Psoas muscle (tissue), 7 donors: ENCODE measurements at regions not wholly inside any gene's neighbourhood (a gene's known extent, or its start where the extent isn't known, plus 50 kb on each side); places are given as distances from the start of the nearest gene placed in this dataset.

Source experiments
- ATAC-seq, 4 donors: fragments of 200-7000 bp; cut with Tn5 transposase; one replicate each; pipeline ENCODE4 v1.9.1; 2020; ENCODE audit warnings: moderate library complexity in 3 of 4, mild to moderate bottlenecking in 2 of 4
- DNase-seq, 2 donors: peaks; one replicate each; pipeline ENCODE4 v3.0.0-alpha.2; 2020
- H3K27ac ChIP-seq: fragments of 200-600 bp; one replicate; pipeline ENCODE4 v1.8.0; 2022
- H3K27me3 ChIP-seq, 3 donors: fragments of 200-600 bp in 1 of 3; one replicate each; pipeline versions ENCODE4 v1.6.1 to v1.8.0; 2013 to 2022; ENCODE audit warnings: low read length in 2 of 3, mild to moderate bottlenecking in 2 of 3, moderate library complexity in 1 of 3; ENCODE audit not compliant: insufficient read depth in 3 of 3
- H3K36me3 ChIP-seq, 2 donors: fragments of 200-600 bp in 1 of 2; one replicate each; pipeline versions ENCODE4 v1.6.1 to v1.8.0; 2013 to 2022; ENCODE audit warnings: low read depth in 1 of 2, mild to moderate bottlenecking in 1 of 2, moderate library complexity in 1 of 2; ENCODE audit not compliant: insufficient read depth in 1 of 2
- H3K4me1 ChIP-seq: fragments of 200-600 bp; one replicate; pipeline ENCODE4 v1.8.0; 2022
- H3K4me3 ChIP-seq: fragments of 200-600 bp; one replicate; pipeline ENCODE4 v1.8.0; 2022; ENCODE audit warnings: mild to moderate bottlenecking
- H3K9me3 ChIP-seq: fragments of 200-600 bp; one replicate; pipeline ENCODE4 v1.8.0; 2022
- WGBS, 3 donors: extraction: QIAGEN DNeasy Blood & Tissue Kit; methylation state at CpG; one replicate each; pipeline versions ENCODE4 v1.1.6 to v1.1.7; 2013; 5-methylcytosine and 5-hydroxymethylcytosine counted together
- intact Hi-C, 2 donors: fragments of 100-400 bp; cut with DNase I; formaldehyde crosslinking; loops; one replicate each; pipeline versions ENCODE4 v1.11.0 to v1.14.2; 2022
- TF ChIP-seq, protein P1 (sequence below): fragments of 200-600 bp; IDR thresholded peaks from one replicate; pipeline ENCODE4 v1.8.0; 2022; ENCODE audit warnings: antibody characterized with exemption
- donor health status: healthy with polysubstance abuse.
- donor health status: DM: no; HTN: no; CAD: no; lungs with moderate emphysema.
- donor health status: Bipolar disorder and iron deficiency.
- donor health status: healthy.
- donor health status: DM: yes; HTN: yes; CAD: no.
- donor health status: DM: no; HTN: no; CAD: no.
- donor health status: DM: yes; HTN: yes; CAD: no.

DNA sequence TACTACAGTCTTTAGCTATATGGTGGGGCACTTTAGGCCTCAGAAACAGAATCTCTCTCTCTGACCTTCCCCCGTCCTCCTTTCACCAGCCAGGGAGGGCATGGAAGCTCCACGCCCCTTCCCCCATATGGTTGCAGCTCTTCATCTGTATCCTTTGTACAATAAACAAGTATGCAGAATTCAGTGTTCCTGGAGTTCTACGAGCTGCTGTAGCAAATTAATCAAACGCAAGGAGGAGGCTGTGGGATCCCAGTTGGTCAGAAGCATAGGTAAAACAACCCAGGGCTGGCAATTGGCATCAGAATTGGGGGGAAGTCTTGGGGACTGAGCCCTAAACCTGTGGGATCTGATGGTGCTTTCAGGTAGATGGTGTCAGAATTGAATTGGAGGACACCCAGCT lies 163.7 kb upstream of the NLRP1 start:
- Histone ChIP-seq H3K9me3 (no peaks in the 10 kb centered on the region), H3K4me1 (no peaks in the 10 kb centered on the region), H3K4me3 (no peak overlapping the region), H3K36me3 (no peaks in the 10 kb centered on the region), H3K27ac (no peak overlapping the region), H3K27me3 (no peaks in the 10 kb centered on the region)
- intact Hi-C loops = no loop called here
- WGBS, 3 donors = 89 to 94% (median 92%) methylated on average over 4 of the region's 4 CpGs
- DNase-seq = no peak
- TF ChIP-seq, protein P1, sequence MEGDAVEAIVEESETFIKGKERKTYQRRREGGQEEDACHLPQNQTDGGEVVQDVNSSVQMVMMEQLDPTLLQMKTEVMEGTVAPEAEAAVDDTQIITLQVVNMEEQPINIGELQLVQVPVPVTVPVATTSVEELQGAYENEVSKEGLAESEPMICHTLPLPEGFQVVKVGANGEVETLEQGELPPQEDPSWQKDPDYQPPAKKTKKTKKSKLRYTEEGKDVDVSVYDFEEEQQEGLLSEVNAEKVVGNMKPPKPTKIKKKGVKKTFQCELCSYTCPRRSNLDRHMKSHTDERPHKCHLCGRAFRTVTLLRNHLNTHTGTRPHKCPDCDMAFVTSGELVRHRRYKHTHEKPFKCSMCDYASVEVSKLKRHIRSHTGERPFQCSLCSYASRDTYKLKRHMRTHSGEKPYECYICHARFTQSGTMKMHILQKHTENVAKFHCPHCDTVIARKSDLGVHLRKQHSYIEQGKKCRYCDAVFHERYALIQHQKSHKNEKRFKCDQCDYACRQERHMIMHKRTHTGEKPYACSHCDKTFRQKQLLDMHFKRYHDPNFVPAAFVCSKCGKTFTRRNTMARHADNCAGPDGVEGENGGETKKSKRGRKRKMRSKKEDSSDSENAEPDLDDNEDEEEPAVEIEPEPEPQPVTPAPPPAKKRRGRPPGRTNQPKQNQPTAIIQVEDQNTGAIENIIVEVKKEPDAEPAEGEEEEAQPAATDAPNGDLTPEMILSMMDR = no peak
- no peak for ATAC-seq

DNA sequence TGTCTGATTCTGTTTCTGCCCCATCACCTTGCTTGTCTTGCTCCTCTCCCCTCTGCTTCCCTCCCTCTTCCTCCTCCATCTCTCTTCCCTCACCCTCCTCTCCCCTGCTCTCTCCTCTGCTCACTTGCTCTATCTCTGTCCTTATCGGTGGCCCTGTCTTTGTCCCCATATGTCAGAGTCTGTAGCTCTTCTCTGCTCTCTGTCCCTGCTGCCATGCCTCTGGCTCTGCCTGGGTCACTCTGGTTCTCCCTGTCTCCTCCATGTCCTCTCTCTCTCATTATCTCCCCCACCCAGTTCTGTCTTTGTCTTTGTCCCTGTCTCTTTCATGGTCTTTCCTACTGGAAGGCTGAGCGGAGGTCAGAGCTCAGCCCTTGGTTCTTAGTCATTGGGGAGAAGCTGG lies 169.1 kb upstream of the NLRP1 start:
- H3K36me3 ChIP-seq = no peaks in the 10 kb centered on the region
- 73 to 89% (median 79%) methylated on average over 2 of the region's 2 CpGs for WGBS, 3 donors
- peaks cover 0 to 26% (median 5%) of the 10 kb centered on the region in 3 donors for H3K27me3 ChIP-seq
- ATAC-seq (no peak), DNase-seq (no peak)
- H3K27ac ChIP-seq = no peak overlapping the region
- TF ChIP-seq, protein P1 = no peak
- H3K4me3 ChIP-seq = no peak overlapping the region
- intact Hi-C loops = no loop called here
- no peaks in the 10 kb centered on the region for H3K4me1 ChIP-seq
- no peaks in the 10 kb centered on the region for H3K9me3 ChIP-seq

DNA sequence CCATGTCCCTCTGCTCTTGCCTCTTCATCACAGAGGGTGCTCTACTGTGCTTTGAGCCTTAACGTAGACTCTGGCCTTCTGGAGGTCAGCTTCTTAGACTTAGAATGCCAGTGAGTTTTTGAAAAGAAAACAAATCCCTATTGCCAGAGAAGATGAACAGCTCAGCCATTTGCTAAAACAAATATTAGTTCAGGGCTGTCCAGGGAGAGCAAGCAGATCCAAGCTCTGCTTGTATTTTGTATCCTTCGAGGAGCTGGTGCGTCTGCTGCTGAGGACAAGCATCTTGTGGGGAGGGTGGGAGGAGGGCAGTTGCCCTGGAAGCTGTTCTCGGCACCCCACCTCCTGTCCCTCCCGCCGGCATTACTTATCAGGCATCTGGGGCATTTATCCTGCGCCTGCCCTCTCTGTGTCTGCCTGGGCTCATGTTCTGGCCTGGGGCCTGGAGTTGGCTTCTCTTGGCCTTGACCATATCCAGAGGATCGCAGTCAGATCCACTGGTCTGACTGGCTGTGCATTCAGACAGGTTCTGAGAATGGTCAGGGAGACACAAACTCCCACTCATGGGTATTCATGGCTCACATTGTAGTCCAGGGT lies 173.1 kb upstream of the NLRP1 start:
- Histone ChIP-seq H3K27me3 (peaks cover 0 to 30% (median 7%) of the 10 kb centered on the region in 3 donors), H3K27ac (no peak overlapping the region), H3K9me3 (no peaks in the 10 kb centered on the region), H3K36me3 (no peaks in the 10 kb centered on the region), H3K4me1 (no peaks in the 10 kb centered on the region), H3K4me3 (no peak overlapping the region)
- TF ChIP-seq, protein P1 = no peak
- intact Hi-C loops = no loop called here
- WGBS, 3 donors = 46 to 61% (median 53%) methylated on average over 8 of the region's 8 CpGs
- DNase-seq (no peak), ATAC-seq (no peak)

DNA sequence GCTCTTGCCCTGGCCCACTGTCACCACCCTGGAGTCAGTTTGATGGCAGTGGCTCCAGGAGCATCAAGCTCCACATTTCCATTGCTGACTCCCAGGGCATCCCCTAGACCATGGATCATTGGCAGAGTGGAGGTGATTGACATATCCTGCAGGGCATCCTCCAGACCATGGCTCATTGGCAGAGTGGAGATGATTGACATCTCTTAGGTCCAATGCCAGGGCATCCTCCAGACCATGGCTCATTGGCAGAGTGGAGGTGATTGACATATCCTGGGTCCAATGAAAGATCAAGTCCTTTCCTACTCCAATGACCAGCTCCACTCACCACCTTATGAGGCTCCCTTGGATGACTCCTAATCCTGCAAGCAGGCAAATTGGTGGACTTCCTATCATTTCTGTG lies 174.3 kb upstream of the NLRP1 start:
- TF ChIP-seq, protein P1 = no peak
- H3K4me1 ChIP-seq = no peaks in the 10 kb centered on the region
- H3K36me3 ChIP-seq = no peaks in the 10 kb centered on the region
- H3K27ac ChIP-seq = no peak overlapping the region
- no peak for DNase-seq
- ATAC-seq = peak in 2 of 4 donors; percentile 39 to 73
- H3K9me3 ChIP-seq = no peaks in the 10 kb centered on the region
- no peak overlapping the region for H3K4me3 ChIP-seq
- intact Hi-C loops = no loop called here
- H3K27me3 ChIP-seq = peaks cover 0 to 38% (median 7%) of the 10 kb centered on the region in 3 donors

DNA sequence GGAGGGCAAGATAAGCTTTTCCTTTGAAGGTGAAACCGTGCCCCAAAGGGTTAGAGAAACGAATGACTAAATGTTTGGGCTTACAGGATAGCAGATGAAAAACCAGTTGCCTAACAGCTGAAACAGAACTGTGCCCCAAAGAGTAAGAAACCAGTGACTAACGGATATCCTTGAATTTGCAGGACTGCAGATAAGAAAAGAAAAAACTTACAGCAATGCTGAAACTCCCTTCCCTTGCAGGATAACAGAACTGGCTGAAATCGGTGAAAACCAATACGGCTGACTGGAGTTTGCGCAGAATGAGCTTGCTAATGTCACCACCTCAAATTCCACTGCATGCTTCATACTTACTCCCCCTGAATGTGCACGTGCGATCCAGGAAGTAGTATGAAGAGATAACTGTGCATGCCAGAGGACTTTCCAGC lies 175.2 kb upstream of the NLRP1 start:
- DNase-seq (no peak), ATAC-seq (no peak)
- Histone ChIP-seq H3K4me1 (no peaks in the 10 kb centered on the region), H3K27ac (no peak overlapping the region), H3K36me3 (no peaks in the 10 kb centered on the region), H3K9me3 (no peaks in the 10 kb centered on the region), H3K4me3 (no peak overlapping the region), H3K27me3 (peaks cover 0 to 37% (median 8%) of the 10 kb centered on the region in 3 donors)
- WGBS, 3 donors = 65 to 68% (median 65%) methylated on average over 8 of the region's 8 CpGs
- intact Hi-C loops = no loop called here
- TF ChIP-seq, protein P1 = no peak
